ENCODE measurements at regions not wholly inside any gene's neighbourhood (a gene's known extent, or its start where the extent isn't known, plus 50 kb on each side); places are given as distances from the start of the nearest gene placed in this dataset.

DNA sequence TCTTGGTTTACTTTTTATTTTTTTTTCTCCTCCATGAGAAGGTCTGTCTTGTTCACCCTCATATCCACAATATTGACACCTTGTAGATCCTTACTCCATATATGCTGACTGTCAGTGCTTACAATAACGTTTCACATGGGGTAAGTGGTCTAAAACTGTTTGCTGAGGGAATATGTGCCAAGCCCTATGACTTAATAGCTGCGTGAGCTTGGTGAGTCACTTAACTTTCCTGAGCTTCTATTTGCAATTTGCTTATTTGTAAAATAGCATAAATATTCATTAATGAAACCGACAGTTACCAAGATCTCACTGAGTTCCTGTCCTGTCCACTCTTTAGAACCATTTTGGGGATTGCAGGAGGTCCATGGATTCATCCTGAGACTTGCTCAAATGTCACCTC, 190.7 kb downstream of the CCT6B start:
- no peak for TF ChIP-seq CTCF (conservative IDR thresholded peaks at IDR 0.05; ENCODE audit: low read depth, low read length)
- no peak overlapping the region for H3K4me3 ChIP-seq (ENCODE audit: low read depth, low read length)
- no peak for DNase-seq (ENCODE audit: low read depth)

- H3K4me3 ChIP-seq (ENCODE audit: low read depth, low read length) = no peak overlapping the region
- DNase-seq (ENCODE audit: low read depth) = no peak
- no peak for TF ChIP-seq CTCF (conservative IDR thresholded peaks at IDR 0.05; ENCODE audit: low read depth, low read length)
Measured at GRCh38 chr17:34769899-34770298, 190.5 kb downstream of the TMEM132E start.

DNA sequence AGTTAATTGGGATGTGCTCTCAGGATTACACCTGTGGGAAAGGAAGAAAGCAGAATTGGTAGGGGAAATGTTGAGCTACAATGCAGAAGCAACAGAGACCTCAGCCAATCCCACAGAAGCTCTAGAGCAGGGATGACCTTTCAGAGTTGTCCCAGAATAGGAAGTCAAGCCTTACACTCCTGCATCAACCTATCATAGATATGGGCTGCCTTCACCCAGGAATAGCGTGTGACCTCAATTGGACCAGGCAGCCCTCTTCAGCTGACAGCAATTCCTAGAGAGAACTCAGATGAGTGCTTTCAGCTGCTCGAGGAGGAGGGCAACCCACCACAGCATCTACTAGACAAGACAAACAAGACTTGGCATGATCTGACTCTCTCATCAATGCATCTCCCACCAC, 189.7 kb downstream of the TMEM132E start:
- H3K4me3 ChIP-seq (ENCODE audit: low read depth, low read length) = no peak overlapping the region
- DNase-seq (ENCODE audit: low read depth) = no peak
- TF ChIP-seq CTCF (conservative IDR thresholded peaks at IDR 0.05; ENCODE audit: low read depth, low read length) = no peak

- no peak overlapping the region for H3K4me3 ChIP-seq (ENCODE audit: low read depth, low read length)
- no peak for TF ChIP-seq CTCF (conservative IDR thresholded peaks at IDR 0.05; ENCODE audit: low read depth, low read length)
- no peak for DNase-seq (ENCODE audit: low read depth)
Measured at GRCh38 chr17:34765291-34765690, 185.9 kb downstream of the TMEM132E start.

DNA sequence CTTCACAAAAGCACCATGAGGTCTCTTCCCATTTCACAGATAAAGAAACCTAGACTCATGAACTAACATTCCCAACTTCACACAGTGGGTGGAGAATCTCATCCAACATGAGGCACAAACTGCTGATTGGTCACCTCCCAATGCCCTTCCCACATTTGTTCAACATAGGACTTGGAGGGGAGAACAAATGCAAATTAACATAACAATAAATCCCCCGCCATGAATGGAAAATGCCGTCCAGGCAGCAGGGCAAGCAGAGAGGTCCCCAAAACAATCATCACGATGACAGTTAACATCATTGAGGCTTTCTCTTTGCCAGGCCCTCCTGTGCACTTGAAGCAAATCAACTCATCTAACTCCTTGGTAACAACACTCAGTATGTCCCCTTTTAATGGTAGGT, 185.3 kb downstream of the TMEM132E start:
- DNase-seq (ENCODE audit: low read depth) = no peak
- no peak overlapping the region for H3K4me3 ChIP-seq (ENCODE audit: low read depth, low read length)
- no peak for TF ChIP-seq CTCF (conservative IDR thresholded peaks at IDR 0.05; ENCODE audit: low read depth, low read length)

- H3K4me3 ChIP-seq (ENCODE audit: low read depth, low read length) = no peak overlapping the region
- DNase-seq (ENCODE audit: low read depth) = peak; percentile 26
- TF ChIP-seq CTCF (conservative IDR thresholded peaks at IDR 0.05; ENCODE audit: low read depth, low read length) = no peak
Measured at GRCh38 chr17:34763728-34764665, 184.6 kb downstream of the TMEM132E start.

- H3K4me3 ChIP-seq (ENCODE audit: low read depth, low read length) = no peak overlapping the region
- TF ChIP-seq CTCF (conservative IDR thresholded peaks at IDR 0.05; ENCODE audit: low read depth, low read length) = no peak
- DNase-seq (ENCODE audit: low read depth) = no peak
Measured at GRCh38 chr17:34762078-34762477, 182.7 kb downstream of the TMEM132E start.

Data from epithelial cell of proximal tubule (primary cell).